ENCODE measurements at regions not wholly inside any gene's neighbourhood (a gene's known extent, or its start where the extent isn't known, plus 50 kb on each side); places are given as distances from the start of the nearest gene placed in this dataset.

DNA sequence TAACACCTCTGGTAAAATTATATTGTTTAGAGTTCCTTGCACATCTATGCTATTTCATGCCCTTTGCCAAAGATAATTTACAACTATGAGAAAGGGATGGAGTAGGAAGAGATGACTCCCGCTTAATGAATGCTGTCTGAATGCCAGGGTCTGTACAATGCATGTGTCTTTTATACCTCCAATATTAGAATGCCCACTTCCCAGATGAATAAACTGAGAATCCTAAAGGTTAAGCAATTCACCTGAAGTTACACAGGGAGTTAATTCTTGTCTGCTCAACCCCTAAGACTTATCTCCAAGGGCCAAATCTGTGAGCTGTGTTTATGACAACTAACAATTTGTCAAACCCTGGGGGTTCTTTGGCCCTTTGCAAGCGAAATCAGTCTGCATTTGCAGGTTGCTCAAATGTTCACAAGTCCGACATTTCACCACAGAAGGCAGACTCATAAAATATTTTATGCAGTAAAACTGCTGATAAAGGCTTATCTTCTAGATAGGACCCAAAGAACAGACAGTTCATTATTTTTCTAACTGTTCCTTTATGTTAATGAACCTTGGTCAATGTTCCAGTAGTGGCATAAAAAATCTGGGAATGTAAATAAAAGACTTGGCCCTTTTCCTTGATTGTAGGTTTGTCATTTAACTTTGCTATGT is 50.2 kb upstream of the ATP1A1 start:
- no peak for DNase-seq (ENCODE audit: low spot score)

Small RNAs in the stretch of these regions (small RNA-seq; reads per million reads assigned to genes)
- 1.4 reads per million, percentile 50 among the genes with 10 or more reads in this experiment for gene RF00012

Measured in HT-29 (cell line).